ENCODE measurements at regions not wholly inside any gene's neighbourhood (a gene's known extent, or its start where the extent isn't known, plus 50 kb on each side); places are given as distances from the start of the nearest gene placed in this dataset.

DNA sequence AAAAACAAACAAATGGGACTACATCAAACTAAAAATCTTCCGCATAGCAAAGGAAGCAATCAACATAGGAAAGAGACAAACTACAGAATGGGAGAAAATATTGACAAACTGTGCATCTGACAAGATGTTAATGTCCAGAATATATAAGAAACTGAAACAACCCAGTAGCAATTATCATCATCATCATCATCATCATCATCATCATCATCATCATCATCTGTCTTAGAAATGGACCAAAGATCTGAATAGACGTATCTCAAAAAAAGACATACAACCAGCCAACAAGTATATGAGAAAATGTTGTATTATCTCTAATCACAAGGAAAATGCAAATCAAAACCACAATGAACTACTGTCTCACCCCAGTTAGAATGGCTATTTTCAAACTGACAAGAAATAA is 173.9 kb downstream of the PRR20E start:
- TF ChIP-seq POLR2AphosphoS5 (IDR thresholded peaks at IDR 0.05) (no peak), POLR2A (IDR thresholded peaks at IDR 0.05; ENCODE audit: low read depth) (no peak), CTCF (IDR thresholded peaks at IDR 0.05) (no peak), EP300 (IDR thresholded peaks at IDR 0.05) (no peak)

All from esophagus muscularis mucosa (tissue), 4 donors.